ENCODE measurements at regions not wholly inside any gene's neighbourhood (a gene's known extent, or its start where the extent isn't known, plus 50 kb on each side); places are given as distances from the start of the nearest gene placed in this dataset.

DNA sequence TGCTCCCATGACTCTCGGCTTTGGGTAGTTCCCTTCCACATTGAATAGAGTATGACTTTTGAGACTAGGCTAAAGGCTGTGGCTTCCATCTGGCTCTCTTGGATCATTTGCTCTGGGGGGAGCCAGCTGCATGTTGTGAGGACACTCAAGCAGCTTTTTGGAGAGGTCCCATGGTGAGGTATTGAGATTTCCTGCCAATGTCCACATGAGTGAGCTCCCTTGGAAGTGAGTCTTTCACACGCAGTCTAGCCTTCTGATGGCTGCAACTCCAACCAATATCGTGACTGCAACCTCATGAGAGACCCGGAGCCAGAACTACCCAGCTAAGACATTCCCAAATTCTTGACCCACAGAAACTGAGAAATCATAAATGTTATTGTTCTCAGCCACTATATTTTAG lies 127.7 kb upstream of the KAZN start:
- DNase-seq, result no peak

DNA sequence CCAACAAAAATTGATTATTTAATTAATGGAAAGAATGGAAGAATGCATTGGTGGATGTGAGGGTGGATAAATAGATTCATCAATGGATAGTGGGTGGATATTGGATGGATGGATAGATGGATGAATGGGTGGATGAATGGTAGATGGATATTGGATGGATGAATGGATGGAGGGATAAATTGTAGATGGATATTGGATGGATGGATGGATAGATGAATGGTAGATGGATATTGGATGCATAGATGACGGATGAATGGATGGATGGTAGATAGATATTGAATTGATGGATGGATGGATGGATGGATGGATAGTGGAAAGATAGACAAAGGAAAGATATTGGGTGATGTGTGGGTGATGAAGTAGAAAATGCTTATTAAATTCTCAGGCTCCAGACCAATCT lies 123.6 kb upstream of the KAZN start:
- no peak for DNase-seq

DNA sequence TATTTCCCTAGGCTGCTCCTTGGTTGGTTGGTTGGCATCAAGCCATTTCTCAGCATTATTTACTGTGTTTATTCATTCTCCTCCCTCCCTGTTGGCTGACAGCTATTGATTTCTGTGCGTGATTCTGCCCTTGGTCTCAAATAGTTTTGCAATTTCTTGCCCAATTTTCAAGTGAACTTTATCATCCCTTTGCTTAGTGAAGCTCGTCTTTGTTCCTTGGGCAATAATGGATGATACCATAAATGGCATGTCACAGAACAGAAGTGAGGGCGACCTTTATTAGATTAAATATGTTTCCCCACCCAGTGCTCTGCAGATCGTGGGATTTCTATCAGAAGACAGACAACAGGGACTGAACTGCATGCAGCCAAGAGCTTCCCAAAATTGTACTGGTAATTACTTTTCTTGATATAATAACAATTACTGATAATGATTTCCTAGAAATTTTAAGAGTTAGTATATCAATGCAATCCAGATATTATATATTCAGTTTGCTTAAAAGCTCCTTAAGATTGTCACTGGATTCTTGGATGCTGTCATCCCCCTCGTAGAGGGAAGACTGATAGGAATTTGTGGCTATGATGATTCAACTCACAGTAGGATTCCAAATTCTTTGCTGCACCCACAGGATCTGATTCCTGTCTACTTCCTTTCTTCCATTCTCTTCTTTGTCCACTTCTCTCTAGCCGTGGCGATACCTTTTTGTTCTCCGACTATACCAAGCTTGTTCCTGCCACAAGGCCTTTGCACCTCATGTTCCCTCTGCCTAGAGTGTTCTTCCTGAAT lies 122.1 kb upstream of the KAZN start:
- DNase-seq, result peak; percentile 9

DNA sequence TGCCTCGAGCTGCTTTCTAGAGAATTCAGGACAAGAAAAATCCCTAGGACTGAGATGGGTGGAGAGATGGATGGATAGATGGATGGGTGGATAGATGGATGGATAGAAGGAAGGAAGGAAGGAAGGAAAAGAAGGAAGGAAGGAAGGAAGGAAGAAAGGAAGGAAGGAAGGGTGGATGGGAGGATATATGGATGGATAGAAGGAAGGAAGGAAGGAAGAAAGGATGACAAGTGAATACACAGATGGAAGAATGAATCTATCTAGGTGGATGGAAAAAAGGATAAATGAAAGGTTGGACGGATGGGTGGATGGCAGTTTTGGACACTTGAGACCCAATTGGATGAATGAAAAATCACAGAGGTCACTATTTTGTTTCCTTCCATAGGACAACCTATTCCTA lies 120.4 kb upstream of the KAZN start:
- no peak for DNase-seq

DNA sequence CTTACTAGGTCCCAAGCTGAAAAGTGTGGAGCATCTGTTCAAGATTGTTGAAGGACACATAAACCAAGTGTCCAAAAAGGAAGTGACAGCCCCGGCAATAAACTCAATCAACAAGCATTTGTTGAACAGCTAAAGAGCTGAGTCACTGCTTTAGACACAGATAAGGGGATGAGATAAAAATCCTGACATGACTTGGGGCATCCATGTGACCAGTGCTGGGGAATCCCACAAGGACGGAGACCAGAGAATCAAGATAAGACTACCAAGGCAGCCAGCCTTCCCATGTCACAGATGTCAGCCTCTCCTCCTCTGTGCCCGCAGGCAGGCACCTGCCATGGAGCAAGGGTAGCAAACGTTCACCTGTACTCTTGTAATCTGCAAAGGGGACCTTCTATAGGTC lies 118.6 kb upstream of the KAZN start:
- peak; percentile 1 for DNase-seq

DNA sequence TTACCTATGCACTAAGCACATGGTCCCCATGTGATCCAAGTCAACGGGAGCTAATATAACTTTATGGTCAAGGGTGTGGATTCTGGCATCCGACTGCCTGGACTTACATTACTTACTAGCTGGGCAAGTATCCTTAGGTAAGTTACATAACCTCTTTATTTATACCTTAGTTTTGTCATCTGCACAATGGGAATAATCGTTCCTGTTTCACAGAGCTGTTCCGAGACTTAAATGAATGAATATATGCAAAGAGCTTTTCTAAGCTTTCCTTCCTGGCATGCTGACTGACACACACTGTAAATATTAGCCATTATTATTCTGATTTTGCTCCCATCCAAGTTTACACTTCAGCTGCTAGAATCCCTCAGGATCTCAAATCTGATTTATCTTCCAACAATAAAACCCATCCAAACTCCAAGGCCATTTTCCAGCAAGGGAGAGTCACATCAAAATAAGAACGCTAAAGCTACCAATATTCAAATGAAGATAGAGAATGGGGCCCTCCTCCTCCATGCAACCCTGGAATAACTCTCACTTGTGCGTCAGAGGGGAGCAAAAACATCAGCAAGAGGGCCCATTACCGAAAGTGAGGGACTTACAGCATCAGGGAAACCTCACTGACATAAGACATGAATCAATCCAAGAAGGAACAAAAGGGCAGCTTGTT lies 115.6 kb upstream of the KAZN start:
- no peak for DNase-seq

DNA sequence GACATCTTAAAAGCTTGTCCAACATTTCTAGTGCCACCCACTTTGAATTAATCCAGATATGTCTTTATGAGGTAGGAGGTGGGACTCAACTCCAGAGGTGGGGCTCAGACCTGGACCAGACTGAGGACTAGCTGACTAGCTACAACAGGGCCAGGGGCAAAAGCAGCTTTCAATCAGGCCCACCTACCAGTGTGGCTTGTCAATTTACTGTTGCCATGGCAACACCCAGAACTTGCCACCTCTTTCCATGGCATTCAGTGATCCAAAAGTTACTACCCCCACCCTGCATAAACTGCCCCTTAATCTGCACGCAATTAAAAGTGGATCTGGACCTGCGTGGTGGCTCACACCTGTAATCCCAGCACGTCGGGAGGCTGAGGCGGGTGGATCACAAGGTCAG lies 113.2 kb upstream of the KAZN start:
- DNase-seq, result no peak

DNA sequence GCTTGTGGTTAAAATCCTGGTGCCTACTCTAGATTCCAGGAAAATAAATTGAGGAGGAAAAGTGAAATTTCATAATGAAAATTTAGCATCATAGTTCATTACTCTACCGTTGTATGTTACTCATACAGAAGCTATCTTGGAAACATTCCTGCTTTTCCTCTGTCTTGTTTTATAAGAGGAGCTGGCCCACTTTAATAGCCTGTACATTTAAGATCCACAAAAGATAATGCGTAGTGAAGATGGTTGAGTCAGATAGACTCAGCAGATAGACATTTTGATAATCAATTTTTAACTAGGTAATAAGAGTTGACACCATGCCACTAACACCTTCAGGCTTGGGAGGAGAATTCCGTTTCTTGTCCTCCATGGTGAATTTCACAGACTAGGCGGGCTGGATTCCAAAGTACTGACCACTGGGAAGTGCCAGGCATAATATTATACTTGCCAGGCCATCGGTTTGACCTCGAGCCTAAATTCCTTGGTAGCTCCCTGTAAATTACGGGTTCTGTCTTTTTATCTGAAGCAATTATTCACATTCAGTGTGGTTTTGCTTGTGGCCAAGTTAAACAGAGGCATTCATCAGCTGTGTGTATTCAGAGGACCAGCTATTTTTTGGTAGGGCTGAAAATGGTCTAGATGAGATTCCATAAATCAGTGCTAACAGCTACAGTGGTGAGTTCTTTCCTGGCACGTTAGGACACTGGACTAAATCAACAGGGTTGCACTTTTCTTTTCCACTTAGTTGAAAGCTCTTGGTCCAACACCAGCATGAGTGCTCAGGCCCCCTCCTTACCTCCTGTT lies 111.9 kb upstream of the KAZN start:
- DNase-seq, result peak; percentile 76

DNA sequence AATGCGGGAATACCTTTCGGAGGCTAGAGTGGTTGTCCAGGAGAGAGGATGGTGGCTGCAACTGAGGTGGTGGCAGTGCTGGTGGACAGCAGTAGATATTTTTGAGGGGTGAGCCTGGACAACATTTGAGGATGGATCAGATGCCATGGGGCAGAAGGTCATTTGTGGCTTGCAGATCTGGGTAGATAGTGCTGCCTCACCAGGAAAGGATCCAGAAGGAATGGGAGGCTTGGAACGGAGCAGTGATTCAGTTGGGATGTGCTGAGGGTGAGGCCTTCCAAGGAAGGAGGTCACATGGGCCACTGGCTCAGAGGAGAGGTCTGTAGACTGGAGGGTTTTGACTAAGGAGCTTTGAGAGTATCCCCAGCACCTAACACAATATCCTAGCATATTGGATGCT lies 110.8 kb upstream of the KAZN start:
- peak; percentile 34 for DNase-seq

DNA sequence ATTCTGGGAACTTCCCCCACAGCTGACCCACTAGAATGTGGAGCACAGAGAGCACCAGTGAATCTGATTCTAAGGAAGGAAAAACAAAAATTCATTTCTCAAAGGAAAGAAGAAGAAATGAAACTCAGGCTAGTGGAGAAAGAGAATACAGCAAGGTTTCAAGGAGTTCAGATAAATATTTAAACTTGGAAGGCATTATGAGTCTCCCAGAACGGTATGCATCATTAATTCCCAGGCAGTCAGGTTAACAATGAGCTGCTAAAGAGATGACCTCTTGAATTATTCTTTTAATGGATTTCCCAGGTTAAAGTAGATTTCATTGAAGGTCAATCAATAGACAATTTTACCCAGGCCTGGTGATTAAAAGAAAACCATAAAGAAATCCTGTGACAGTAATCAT lies 103.6 kb upstream of the KAZN start:
- no peak for DNase-seq

DNA sequence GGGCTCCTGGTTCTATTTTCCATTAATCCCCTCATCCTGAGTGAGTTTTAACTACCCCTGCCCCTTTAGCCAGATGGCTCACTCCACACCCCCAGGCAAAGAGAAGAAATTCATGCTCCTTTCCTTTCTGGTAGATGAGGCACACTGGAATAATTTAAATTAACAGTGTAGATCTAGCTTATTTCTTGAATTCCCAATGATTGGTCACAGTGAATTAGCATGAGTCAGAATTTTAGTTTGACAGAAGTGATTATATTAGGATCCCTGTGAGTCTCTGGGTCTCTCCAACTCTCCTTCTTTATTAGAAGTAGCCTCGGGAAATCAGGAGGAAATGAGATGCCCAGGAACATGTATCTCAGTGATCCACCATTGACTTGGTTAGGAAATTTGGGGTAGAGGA lies 103.1 kb upstream of the KAZN start:
- no peak for DNase-seq

DNA sequence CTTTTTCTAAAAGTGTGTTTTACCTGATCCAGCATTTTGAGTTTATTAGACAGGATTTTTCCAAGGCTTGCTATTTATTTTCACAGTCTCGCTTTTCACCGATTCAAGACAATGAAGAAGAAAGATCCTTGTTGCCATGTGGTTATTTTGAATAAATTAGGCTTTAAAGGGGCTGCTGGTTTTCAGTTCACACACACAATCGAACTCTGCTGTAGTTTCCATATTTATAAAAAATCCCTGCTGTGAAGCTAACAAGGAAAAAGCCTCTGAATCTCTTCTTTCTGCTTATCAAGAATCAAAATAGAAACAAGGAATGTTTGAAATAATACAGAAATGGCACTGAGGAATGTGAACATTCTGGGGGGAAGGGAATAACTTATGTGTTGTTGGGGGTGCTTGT lies 102.5 kb upstream of the KAZN start:
- DNase-seq, result no peak

DNA sequence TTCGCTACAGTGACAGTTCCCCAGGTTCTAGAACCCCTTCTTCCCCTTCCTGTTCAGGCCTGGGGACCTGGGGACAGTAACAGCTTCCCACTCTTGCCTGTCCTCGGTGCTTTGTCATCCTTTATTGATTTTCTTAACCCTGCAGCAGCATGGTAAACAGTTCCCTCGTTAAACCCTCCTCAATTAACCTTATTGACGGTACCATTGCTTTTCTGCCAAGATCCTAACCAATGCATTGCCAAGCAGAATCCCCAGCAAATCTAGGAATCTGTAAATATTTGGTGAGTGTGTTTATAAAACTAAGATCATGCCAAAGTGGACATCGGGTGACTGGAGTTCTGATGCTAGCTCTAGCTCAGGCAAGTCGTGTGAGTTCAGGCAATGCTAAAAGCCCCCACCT lies 99.6 kb upstream of the KAZN start:
- no peak for DNase-seq

DNA sequence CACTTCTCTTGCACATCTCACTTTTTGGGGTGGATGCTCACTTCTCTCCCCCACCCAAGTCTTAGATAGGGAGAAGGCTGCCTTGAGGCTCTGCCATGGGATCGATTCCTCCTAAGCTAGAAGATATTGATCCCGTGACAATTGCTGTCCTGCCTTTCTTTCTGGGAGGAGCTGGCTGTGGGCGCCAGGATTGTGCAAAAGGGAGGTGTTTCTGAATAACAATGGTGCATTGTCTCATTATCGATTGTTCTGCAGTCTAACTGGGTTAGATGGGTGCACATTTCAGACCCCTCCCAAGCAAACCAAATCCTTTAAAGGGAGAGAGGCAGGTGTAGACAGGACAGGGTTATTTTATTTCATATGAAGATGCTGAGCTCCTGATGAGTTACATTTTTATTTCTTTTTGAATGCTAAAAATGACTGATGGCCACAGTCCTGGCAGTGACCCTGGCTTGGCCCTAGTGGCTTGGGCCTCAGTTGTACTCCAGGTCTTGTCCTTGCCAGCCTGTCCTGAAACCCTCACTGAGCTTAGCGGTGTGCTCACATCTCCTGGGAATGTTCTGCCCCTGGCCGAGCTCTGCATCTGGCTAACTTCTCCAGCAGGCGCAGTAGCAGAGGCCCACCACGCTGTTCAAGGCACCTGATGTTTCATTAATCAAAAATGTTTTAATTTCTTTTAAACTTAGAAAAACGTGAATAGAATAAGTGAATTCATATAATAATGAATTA lies 99.0 kb upstream of the KAZN start:
- DNase-seq, result no peak

DNA sequence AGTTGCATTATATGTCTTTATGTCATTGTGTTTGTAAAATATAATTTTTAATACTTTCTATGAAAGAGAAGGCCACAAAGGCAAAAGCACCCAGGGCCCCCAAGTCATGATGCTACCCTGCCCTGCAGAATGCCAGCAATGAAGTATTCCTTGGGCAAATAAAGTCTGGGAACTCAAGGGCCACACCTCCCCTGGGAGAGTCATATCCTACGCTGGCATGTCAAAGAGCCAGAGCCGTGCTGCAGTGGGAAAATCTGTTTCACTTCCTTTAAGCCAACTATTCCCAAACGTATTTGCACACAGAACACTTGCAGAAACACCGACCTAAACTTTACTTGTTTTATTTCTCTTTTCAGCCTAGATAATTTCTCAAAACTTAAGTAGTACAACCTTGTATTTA lies 98.4 kb upstream of the KAZN start:
- DNase-seq, result no peak

DNA sequence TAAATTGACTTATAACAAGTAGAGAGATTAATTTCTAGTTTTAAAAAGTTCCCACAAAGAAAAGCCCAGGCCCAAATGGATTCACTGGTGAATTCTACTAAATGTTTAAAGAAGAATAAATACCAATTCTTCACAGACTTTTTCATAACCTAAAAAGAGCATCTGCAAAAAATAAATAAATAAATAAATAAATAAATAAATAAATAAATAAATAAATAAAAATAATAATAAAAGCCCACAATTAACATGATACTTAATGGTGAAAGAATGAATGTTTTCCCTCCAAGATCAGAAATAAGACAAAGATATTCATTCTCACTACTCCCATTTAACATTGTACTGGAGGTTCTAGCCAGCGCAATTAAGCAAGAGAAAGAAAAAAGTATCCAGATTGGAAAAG lies 97.6 kb upstream of the KAZN start:
- no peak for DNase-seq

DNA sequence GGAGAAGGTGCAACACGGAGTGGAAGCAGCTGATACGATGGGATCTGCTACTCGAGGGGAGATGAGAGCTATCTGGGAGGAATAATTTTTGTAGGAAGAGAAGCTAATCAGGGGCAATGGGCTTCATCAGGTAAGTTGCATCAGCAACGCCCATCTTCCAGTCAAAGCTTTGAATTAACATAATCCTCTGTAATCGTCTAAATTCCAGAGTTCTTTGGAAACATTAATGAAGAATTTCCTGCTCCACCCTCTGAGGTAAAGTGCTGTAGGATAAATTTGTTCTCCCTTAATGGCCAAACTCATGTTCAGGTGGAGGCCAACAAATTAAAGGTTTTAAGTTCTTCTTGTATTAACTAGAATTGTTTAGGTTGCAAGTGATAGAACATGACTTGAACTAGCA lies 94.0 kb upstream of the KAZN start:
- no peak for DNase-seq

DNA sequence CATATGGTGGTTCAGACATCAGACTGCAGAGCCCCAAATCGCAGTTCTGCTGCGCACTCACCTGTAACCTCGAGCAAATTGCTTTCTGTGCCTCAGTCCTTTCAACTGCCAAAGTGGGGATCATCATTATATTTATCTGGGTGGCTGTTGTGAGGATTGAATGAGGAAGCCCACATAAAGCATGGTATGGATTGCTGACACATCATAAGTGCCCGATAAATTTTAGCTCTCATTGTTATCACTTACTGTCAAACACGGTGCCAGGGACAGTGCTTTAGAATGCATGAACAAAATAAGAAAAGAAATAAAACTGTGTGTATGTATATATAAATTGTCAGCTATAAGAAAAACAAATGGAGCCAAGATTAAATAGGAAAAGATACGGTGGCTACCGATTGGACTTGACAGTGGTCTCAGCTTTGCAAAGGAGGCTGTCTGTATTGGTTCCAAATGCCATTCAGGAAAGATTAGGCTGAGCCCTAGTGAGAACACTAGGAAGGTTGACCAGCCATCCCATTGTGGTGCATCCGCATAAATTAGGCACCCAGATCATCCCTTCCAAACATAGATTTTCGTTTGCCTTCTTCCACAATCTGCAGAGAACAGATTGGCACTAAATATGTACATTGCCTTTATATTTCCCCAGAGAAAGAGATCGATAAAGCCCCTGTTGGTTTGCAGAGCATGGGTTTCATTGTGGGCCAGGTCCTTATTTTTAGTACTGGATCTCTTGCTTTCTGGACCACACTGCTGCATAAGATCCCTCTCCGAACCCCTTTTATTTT lies 91.8 kb upstream of the KAZN start:
- no peak for DNase-seq

DNA sequence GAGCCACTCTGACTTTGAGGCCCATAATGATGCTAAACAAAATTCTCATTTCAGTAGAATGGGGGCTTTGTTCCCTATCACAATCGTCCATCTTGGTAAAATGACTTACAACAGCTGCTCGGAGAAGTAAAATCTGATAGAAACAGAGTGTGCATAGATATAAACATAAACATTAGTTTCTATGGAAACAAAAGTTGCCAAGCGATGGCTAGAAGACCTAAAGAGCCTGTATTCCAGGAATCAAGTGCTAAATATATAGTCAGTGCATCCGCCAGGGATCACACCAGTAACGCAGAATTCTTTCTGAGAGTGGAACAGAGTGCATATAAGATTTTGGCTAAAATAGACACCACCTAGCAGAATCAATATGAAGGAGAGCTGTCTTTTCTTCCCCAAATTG lies 91.2 kb upstream of the KAZN start:
- no peak for DNase-seq

DNA sequence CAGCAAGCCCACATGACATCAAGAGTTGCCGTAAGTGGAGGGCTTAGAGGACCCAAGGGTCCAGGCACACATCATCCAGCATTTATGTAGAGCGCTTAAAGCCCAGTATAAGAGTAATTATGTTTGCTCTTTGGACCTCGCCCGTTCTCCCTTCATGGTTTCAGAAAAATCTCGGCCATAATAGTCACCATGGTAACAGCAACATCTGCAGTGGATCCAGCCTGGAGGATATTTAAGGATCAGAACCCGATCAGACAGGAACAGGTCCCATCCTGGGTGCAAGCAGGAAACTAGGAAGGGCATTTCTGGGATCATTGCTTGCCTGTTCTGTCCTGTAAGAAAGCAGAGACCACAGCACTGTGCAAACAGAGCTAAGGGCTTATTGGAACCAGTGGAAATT lies 89.9 kb upstream of the KAZN start:
- DNase-seq, result no peak

DNA sequence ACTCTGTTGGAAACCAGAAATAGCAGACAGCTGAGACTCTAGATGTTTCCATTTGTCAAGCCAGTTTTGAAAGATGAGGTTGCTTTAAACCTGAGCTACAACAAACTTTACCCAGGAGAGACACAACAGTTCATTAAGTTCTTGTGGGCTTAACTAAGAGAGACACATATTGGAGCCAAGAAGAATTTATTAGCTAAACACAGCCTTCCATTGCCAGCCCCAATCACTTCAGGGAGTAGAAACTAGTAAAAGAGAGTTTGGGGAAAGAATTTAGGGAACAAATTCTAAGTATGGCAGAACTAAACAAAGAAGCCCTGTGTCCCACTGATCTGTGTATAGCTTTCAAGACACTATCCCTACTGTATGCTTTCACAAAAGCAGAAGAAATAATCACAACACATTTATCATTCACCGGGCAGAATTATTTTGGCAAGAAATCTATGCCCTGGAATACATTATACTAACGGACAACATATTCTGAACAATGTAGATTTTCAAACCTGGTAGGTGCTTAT lies 87.3 kb upstream of the KAZN start:
- no peak for DNase-seq

Measured in EL (cell line).